A549 (cell line): ENCODE measurements at regions not wholly inside any gene's neighbourhood (a gene's known extent, or its start where the extent isn't known, plus 50 kb on each side); places are given as distances from the start of the nearest gene placed in this dataset.

Experiments used
- ATAC-seq, 2 experiments: fragments of 200-7000 bp in 1 of 2; fragments of >200 bp in 1 of 2; cut with Nextera tagmentation in 1 of 2; cut with Tn5 transposase in 1 of 2; 3 replicates each; pipeline versions ENCODE4 v1.8.0 to v1.9.1; 2018 to 2020; ENCODE audit warnings: mild to moderate bottlenecking in 1 of 2, moderate library complexity in 1 of 2
- CTCF ChIA-PET: fragments of 300-600 bp; sonication (Branson Sonifier 250); formaldehyde crosslinking; extraction: SDS; loops from one replicate; lab custom pipeline; 2021; ENCODE audit warnings: antibody characterized with exemption, inconsistent platforms; lab: Yijun Ruan, JAX
- POLR2A ChIA-PET: fragments of 350-600 bp; formaldehyde crosslinking; extraction: SDS; loops from one replicate; lab custom pipeline; 2021; ENCODE audit warnings: antibody characterized with exemption, inconsistent platforms; lab: Yijun Ruan, JAX
- DNase-seq, 2 experiments: peaks; one replicate each; pipeline versions ENCODE4 v3.0.0 to v3.0.0-alpha.2; 2011 to 2016; ENCODE audit warnings: low read depth in 1 of 2, low spot score in 1 of 2
- FAIRE-seq: peaks from 2 replicates; lab custom pipeline; 2011; peaks lifted over from hg19 to GRCh38; lab: Jason Lieb, UNC
- H3K27ac ChIP-seq, 2 experiments: fragments of >200 bp; sonication (Bioruptor Twin); formaldehyde crosslinking; 3 replicates each; pipeline ENCODE4 v1.5.1; 2016 to 2017
- H3K4me1 ChIP-seq: fragments of >200 bp; sonication (Bioruptor Twin); formaldehyde crosslinking; 3 replicates; pipeline ENCODE4 v1.6.1; 2016
- H3K4me2 ChIP-seq: fragments of >200 bp; sonication (Bioruptor Twin); formaldehyde crosslinking; 3 replicates; pipeline ENCODE4 v1.6.1; 2016
- H3K4me3 ChIP-seq: fragments of >200 bp; sonication (Bioruptor Twin); formaldehyde crosslinking; 3 replicates; pipeline ENCODE4 v1.5.1; 2016
- H3K9me3 ChIP-seq: fragments of >200 bp; sonication (Bioruptor Twin); formaldehyde crosslinking; 3 replicates; pipeline ENCODE4 v1.6.1; 2016
- BHLHE40 ChIP-seq: IDR thresholded peaks from 2 replicates; pipeline ENCODE4 v1.6.1; 2012; ENCODE audit warnings: low read depth, low read length, inconsistent platforms
- CHD4 ChIP-seq: fragments of 200-600 bp; sonication (generic); IDR thresholded peaks from 2 replicates; pipeline ENCODE4 v1.6.1; 2016; ENCODE audit warnings: antibody characterized with exemption, mild to moderate bottlenecking, borderline replicate concordance
- EHF ChIP-seq: fragments of 250-450 bp; sonication (Bioruptor Pico); IDR thresholded peaks from 2 replicates; pipeline ENCODE4 v1.5.0; 2020; ENCODE audit warnings: mild to moderate bottlenecking
- EP300 ChIP-seq, 2 experiments: fragments of >200 bp; sonication (Bioruptor Twin); formaldehyde crosslinking; IDR thresholded peaks; 2 replicates in 1 of 2; 3 replicates in 1 of 2; pipeline ENCODE4 v1.6.1; 2016 to 2017
- ESRRA ChIP-seq: fragments of 150-350 bp; IDR thresholded peaks from 2 replicates; pipeline ENCODE4 v1.6.1; 2014; ENCODE audit warnings: mild to moderate bottlenecking, low read length, borderline replicate concordance
- FOSB ChIP-seq: fragments of 250-450 bp; sonication (Bioruptor Pico); IDR thresholded peaks from 2 replicates; pipeline ENCODE4 v1.5.0; 2020; ENCODE audit warnings: mild to moderate bottlenecking, moderate library complexity
- GATA3 ChIP-seq: IDR thresholded peaks from 2 replicates; pipeline ENCODE4 v1.6.1; 2012; ENCODE audit warnings: borderline replicate concordance
- HDAC2 ChIP-seq: fragments of 200-600 bp; sonication (generic); IDR thresholded peaks from 2 replicates; pipeline ENCODE4 v1.6.1; 2016
- HOXB13 ChIP-seq: fragments of 250-450 bp; sonication (Bioruptor Pico); IDR thresholded peaks from 2 replicates; pipeline ENCODE4 v1.5.0; 2020; ENCODE audit warnings: low read depth, mild to moderate bottlenecking, moderate library complexity
- JUNB ChIP-seq: fragments of >200 bp; sonication (Bioruptor Twin); formaldehyde crosslinking; IDR thresholded peaks from 2 replicates; pipeline ENCODE4 v1.6.1; 2016
- MAFK ChIP-seq: fragments of 450-650 bp; IDR thresholded peaks from 2 replicates; pipeline ENCODE4 v1.6.1; 2014; ENCODE audit not compliant: partially characterized antibody
- MAZ ChIP-seq: fragments of 150-350 bp; IDR thresholded peaks from 2 replicates; pipeline ENCODE4 v1.6.1; 2014; ENCODE audit warnings: antibody characterized with exemption, low read depth, low read length, borderline replicate concordance
- MYC ChIP-seq: IDR thresholded peaks from 2 replicates; pipeline ENCODE4 v1.6.1; 2012; ENCODE audit warnings: mild to moderate bottlenecking, inconsistent platforms, low read length, improper control_type of control experiment, borderline replicate concordance
- POLR2A ChIP-seq: IDR thresholded peaks from 2 replicates; pipeline ENCODE4 v1.6.1; 2012; ENCODE audit warnings: mild to moderate bottlenecking, low read length
- RAD21 ChIP-seq, 2 experiments: fragments of >200 bp in 1 of 2; sonication (Bioruptor Twin) in 1 of 2; formaldehyde crosslinking in 1 of 2; IDR thresholded peaks in 1 of 2; conservative IDR thresholded peaks in 1 of 2; 2 replicates in 1 of 2; 3 replicates in 1 of 2; pipeline ENCODE4 v1.6.1; 2012 to 2018; ENCODE audit warnings: inconsistent platforms in 1 of 2
- RFX5 ChIP-seq: fragments of 450-650 bp; IDR thresholded peaks from 2 replicates; pipeline ENCODE4 v1.7.1; 2014; ENCODE audit warnings: antibody characterized with exemption, mild to moderate bottlenecking, moderate library complexity
- TP53 ChIP-seq: fragments of 250-450 bp; sonication (Bioruptor Pico); IDR thresholded peaks from 2 replicates; pipeline ENCODE4 v1.5.0; 2021; ENCODE audit warnings: mild to moderate bottlenecking, moderate library complexity
- ZC3H11A ChIP-seq: fragments of 450-650 bp; IDR thresholded peaks from 2 replicates; pipeline ENCODE4 v1.6.1; 2014; ENCODE audit warnings: antibody characterized with exemption, mild to moderate bottlenecking
- ZFP36 ChIP-seq: fragments of 450-650 bp; IDR thresholded peaks from 2 replicates; pipeline ENCODE4 v1.6.1; 2014; ENCODE audit warnings: borderline replicate concordance; ENCODE audit not compliant: partially characterized antibody
- ZNF302 ChIP-seq: fragments of 250-450 bp; sonication (Bioruptor Pico); IDR thresholded peaks from 2 replicates; pipeline ENCODE4 v1.9.0; 2021; ENCODE audit warnings: inconsistent platforms, mild to moderate bottlenecking, moderate library complexity
- ZSCAN20 ChIP-seq: fragments of 250-450 bp; sonication (Bioruptor Pico); IDR thresholded peaks from 2 replicates; pipeline ENCODE4 v1.8.0; 2022; ENCODE audit warnings: mild to moderate bottlenecking, moderate library complexity
- WGBS: methylation state at CpG from one replicate; pipeline ENCODE4 v1.1.6; 2017; ENCODE audit errors: missing lambda C conversion rate; 5-methylcytosine and 5-hydroxymethylcytosine counted together
- TF ChIP-seq, protein P1 (sequence below): fragments of 200-600 bp; sonication (generic); IDR thresholded peaks from 2 replicates; pipeline ENCODE4 v1.6.1; 2016; ENCODE audit warnings: antibody characterized with exemption, mild to moderate bottlenecking, moderate library complexity
- TF ChIP-seq, protein P2 (sequence below): fragments of 250-450 bp; sonication (Bioruptor Pico); IDR thresholded peaks from 2 replicates; pipeline ENCODE4 v1.5.0; 2021; ENCODE audit warnings: mild to moderate bottlenecking, moderate library complexity, borderline replicate concordance
- TF ChIP-seq, protein P3 (sequence below): fragments of >200 bp; sonication (Bioruptor Twin); formaldehyde crosslinking; IDR thresholded peaks from 3 replicates; pipeline ENCODE4 v1.5.1; 2016

DNA sequence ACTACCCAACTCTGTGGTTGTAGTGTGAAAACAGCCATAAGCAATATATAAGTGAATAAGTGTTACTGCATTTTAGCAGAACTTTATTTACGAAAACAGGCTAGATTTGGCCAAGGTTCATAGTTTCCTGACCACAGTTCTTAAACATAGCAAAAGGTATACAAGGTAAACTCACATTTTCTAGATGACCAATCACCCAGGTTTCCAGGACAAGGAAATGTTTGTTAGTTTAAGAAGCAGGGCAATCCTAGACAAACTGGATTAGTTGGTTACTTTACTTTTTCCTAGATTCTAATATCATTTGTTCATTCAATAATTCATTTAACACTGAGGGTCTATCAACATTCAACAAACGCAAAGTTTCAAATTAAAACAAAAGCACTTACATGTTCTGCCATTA is 201.7 kb downstream of the SPRY2 start:
- ATAC-seq = no peak
- TF ChIP-seq MAZ (no peak), BHLHE40 (no peak), ZNF302 (CRISPR knock-in tag) (no peak), ESRRA (no peak), CHD4 (no peak), HDAC2 (no peak), HOXB13 (CRISPR knock-in tag) (no peak), RAD21 (conservative IDR thresholded peaks at IDR 0.05 in 1 of 2, IDR thresholded peaks at IDR 0.05 in 1 of 2) (no peak), ZC3H11A (no peak)
- TF ChIP-seq, protein P1, sequence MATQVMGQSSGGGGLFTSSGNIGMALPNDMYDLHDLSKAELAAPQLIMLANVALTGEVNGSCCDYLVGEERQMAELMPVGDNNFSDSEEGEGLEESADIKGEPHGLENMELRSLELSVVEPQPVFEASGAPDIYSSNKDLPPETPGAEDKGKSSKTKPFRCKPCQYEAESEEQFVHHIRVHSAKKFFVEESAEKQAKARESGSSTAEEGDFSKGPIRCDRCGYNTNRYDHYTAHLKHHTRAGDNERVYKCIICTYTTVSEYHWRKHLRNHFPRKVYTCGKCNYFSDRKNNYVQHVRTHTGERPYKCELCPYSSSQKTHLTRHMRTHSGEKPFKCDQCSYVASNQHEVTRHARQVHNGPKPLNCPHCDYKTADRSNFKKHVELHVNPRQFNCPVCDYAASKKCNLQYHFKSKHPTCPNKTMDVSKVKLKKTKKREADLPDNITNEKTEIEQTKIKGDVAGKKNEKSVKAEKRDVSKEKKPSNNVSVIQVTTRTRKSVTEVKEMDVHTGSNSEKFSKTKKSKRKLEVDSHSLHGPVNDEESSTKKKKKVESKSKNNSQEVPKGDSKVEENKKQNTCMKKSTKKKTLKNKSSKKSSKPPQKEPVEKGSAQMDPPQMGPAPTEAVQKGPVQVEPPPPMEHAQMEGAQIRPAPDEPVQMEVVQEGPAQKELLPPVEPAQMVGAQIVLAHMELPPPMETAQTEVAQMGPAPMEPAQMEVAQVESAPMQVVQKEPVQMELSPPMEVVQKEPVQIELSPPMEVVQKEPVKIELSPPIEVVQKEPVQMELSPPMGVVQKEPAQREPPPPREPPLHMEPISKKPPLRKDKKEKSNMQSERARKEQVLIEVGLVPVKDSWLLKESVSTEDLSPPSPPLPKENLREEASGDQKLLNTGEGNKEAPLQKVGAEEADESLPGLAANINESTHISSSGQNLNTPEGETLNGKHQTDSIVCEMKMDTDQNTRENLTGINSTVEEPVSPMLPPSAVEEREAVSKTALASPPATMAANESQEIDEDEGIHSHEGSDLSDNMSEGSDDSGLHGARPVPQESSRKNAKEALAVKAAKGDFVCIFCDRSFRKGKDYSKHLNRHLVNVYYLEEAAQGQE = no peak
- TF ChIP-seq, protein P2, sequence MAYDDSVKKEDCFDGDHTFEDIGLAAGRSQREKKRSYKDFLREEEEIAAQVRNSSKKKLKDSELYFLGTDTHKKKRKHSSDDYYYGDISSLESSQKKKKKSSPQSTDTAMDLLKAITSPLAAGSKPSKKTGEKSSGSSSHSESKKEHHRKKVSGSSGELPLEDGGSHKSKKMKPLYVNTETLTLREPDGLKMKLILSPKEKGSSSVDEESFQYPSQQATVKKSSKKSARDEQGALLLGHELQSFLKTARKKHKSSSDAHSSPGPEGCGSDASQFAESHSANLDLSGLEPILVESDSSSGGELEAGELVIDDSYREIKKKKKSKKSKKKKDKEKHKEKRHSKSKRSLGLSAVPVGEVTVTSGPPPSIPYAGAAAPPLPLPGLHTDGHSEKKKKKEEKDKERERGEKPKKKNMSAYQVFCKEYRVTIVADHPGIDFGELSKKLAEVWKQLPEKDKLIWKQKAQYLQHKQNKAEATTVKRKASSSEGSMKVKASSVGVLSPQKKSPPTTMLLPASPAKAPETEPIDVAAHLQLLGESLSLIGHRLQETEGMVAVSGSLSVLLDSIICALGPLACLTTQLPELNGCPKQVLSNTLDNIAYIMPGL (CRISPR knock-in tag) = no peak
- TF ChIP-seq, all 56 proteins: peak for 0
- 93% methylated on average over 2 of the region's 2 CpGs for WGBS
- Histone ChIP-seq H3K27ac (no peak overlapping the region), H3K4me1 (no peaks in the 10 kb centered on the region), H3K9me3 (no peaks in the 10 kb centered on the region), H3K4me3 (no peak overlapping the region), H3K4me2 (no peak overlapping the region)
- no peak for DNase-seq
- POLR2A ChIA-PET = no interaction called here
- CTCF ChIA-PET = no interaction called here
- no peak for FAIRE-seq

DNA sequence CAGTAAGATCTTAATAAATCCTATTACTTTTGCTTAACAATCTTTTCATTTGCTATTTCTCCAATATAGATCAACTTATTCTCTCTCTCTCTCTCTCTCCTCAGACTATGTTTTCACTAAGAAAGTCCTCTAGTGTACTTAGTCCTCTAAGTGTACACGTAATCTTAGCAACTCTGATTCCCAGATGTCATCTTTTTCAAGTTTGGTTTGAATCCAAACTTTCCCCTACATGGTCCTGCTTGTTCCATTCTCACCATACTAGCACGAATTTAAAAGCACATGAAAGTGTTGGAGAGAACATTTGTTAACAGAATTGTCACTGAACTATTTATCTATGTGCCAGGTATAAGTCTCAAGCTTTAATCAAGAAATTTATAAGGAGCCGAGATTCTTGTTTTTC is 202.9 kb downstream of the SPRY2 start:
- DNase-seq (no peak), FAIRE-seq (no peak), ATAC-seq (no peak)
- H3K9me3 ChIP-seq = no peaks in the 10 kb centered on the region
- POLR2A ChIA-PET = no interaction called here
- CTCF ChIA-PET = no interaction called here
- H3K4me3 ChIP-seq = no peak overlapping the region
- no peak for TF ChIP-seq TP53 (CRISPR knock-in tag)
- TF ChIP-seq MAFK = no peak
- no peak for TF ChIP-seq HDAC2
- TF ChIP-seq EP300 (IDR thresholded peaks at IDR 0.05) = no peak
- TF ChIP-seq CHD4 = no peak
- no peak for TF ChIP-seq ZC3H11A
- TF ChIP-seq, protein P3, sequence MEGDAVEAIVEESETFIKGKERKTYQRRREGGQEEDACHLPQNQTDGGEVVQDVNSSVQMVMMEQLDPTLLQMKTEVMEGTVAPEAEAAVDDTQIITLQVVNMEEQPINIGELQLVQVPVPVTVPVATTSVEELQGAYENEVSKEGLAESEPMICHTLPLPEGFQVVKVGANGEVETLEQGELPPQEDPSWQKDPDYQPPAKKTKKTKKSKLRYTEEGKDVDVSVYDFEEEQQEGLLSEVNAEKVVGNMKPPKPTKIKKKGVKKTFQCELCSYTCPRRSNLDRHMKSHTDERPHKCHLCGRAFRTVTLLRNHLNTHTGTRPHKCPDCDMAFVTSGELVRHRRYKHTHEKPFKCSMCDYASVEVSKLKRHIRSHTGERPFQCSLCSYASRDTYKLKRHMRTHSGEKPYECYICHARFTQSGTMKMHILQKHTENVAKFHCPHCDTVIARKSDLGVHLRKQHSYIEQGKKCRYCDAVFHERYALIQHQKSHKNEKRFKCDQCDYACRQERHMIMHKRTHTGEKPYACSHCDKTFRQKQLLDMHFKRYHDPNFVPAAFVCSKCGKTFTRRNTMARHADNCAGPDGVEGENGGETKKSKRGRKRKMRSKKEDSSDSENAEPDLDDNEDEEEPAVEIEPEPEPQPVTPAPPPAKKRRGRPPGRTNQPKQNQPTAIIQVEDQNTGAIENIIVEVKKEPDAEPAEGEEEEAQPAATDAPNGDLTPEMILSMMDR = no peak
- TF ChIP-seq GATA3 = no peak
- TF ChIP-seq RFX5 = no peak
- no peak for TF ChIP-seq POLR2A
- TF ChIP-seq ZSCAN20 = no peak
- TF ChIP-seq FOSB = no peak
- no peak for TF ChIP-seq JUNB
- no peak for TF ChIP-seq EHF (CRISPR knock-in tag)
- TF ChIP-seq, protein P1 = no peak
- no peak for TF ChIP-seq ZFP36
- no peak for TF ChIP-seq MYC
- H3K27ac ChIP-seq = no peak overlapping the region
- peaks cover 10% of the 10 kb centered on the region for H3K4me1 ChIP-seq
- no peak overlapping the region for H3K4me2 ChIP-seq
- 70% methylated on average over 3 of the region's 3 CpGs for WGBS
